ENCODE measurements at regions not wholly inside any gene's neighbourhood (a gene's known extent, or its start where the extent isn't known, plus 50 kb on each side); places are given as distances from the start of the nearest gene placed in this dataset.

DNA sequence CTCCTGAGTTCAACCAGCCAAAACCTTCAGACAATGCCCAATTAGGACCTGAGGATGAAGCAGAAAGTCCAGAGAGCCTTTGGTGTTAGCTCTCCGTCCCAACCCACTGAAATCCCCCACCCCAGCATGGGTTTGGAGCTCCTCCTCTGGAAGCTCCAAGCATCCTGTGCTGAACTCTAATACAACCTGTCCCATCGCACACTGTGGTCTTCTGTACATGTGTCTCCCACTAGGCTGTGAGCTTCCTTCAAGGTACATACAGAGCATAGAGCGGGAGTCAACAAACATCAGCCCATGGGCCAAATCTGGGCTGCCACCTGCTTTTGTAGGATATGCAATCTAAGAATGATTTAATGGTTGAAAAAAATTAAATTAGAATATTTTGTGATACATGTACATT is 166.5 kb downstream of the LSM5 start:
- peaks cover 6% of the 10 kb centered on the region for H3K27me3 ChIP-seq (ENCODE audit: control insufficient read depth, extremely low read depth, insufficient read depth, low read length)
- dilution Hi-C loops (cut with MboI; ENCODE audit: extremely low pct_ligation_motif_present, low sequenced_read_pairs): no loop called here

GRCh38 chr7:32319012-32319382 is 171.2 kb downstream of the LSM5 start:
- dilution Hi-C loops (cut with MboI; ENCODE audit: extremely low pct_ligation_motif_present, low sequenced_read_pairs): no loop called here
- no peak overlapping the region for H3K4me2 ChIP-seq (ENCODE audit: control insufficient read depth, extremely low read depth, insufficient read depth, low read depth, low read length)
- no peak overlapping the region for H2AFZ ChIP-seq (ENCODE audit: control insufficient read depth, low read length)
- no peak overlapping the region for H3K27ac ChIP-seq (ENCODE audit: control insufficient read depth, insufficient read depth, low read length)
- no peaks in the 10 kb centered on the region for H3K79me2 ChIP-seq (ENCODE audit: control insufficient read depth, insufficient read depth, low read length)
- no peaks in the 10 kb centered on the region for H3K9me3 ChIP-seq (ENCODE audit: control insufficient read depth, low read depth, low read length)
- no peaks in the 10 kb centered on the region for H4K20me1 ChIP-seq (ENCODE audit: control insufficient read depth, extremely low read depth, insufficient read depth, low read length)
- DNase-seq (ENCODE audit: low read depth, low spot score) (no peak), FAIRE-seq (no peak)
- H3K4me1 ChIP-seq (ENCODE audit: control insufficient read depth, extremely low read depth, insufficient read depth, low read length): no peaks in the 10 kb centered on the region
- H3K9me1 ChIP-seq (ENCODE audit: control insufficient read depth, extremely low read depth, insufficient read depth, low read length): no peaks in the 10 kb centered on the region
- no peak overlapping the region for H3K9ac ChIP-seq (ENCODE audit: control insufficient read depth, extremely low read depth, insufficient read depth, low read length)
- H3K36me3 ChIP-seq (ENCODE audit: control insufficient read depth in 2 of 2, extremely low read depth in 1 of 2, insufficient read depth in 2 of 2, low read length in 2 of 2): no peaks in the 10 kb centered on the region
- peaks cover 9% of the 10 kb centered on the region for H3K27me3 ChIP-seq (ENCODE audit: control insufficient read depth, extremely low read depth, insufficient read depth, low read length)
- TF ChIP-seq CTCF (optimal IDR thresholded peaks at IDR 0.05 in 1 of 3, IDR thresholded peaks at IDR 0.05 in 1 of 3, conservative IDR thresholded peaks at IDR 0.05 in 1 of 3; ENCODE audit: extremely low read depth in 1 of 3, insufficient read depth in 2 of 3, low read length in 3 of 3): no peak
- no peak for TF ChIP-seq EZH2 (IDR thresholded peaks at IDR 0.05; ENCODE audit: low read length)
- no peak overlapping the region for H3K4me3 ChIP-seq (ENCODE audit: control insufficient read depth in 2 of 3, extremely low read depth in 1 of 3, insufficient read depth in 2 of 3, low read depth in 1 of 3, low read length in 3 of 3)

More for the DNA sequence above, 166.5 kb downstream of the LSM5 start:
- no peaks in the 10 kb centered on the region for H3K79me2 ChIP-seq (ENCODE audit: control insufficient read depth, insufficient read depth, low read length)
- H3K27ac ChIP-seq (ENCODE audit: control insufficient read depth, insufficient read depth, low read length): no peak overlapping the region
- no peak for TF ChIP-seq CTCF (optimal IDR thresholded peaks at IDR 0.05 in 1 of 3, IDR thresholded peaks at IDR 0.05 in 1 of 3, conservative IDR thresholded peaks at IDR 0.05 in 1 of 3; ENCODE audit: extremely low read depth in 1 of 3, insufficient read depth in 2 of 3, low read length in 3 of 3)
- TF ChIP-seq EZH2 (IDR thresholded peaks at IDR 0.05; ENCODE audit: low read length): no peak
- no peak overlapping the region for H2AFZ ChIP-seq (ENCODE audit: control insufficient read depth, low read length)
- no peaks in the 10 kb centered on the region for H3K9me3 ChIP-seq (ENCODE audit: control insufficient read depth, low read depth, low read length)
- H3K4me1 ChIP-seq (ENCODE audit: control insufficient read depth, extremely low read depth, insufficient read depth, low read length): no peaks in the 10 kb centered on the region
- H4K20me1 ChIP-seq (ENCODE audit: control insufficient read depth, extremely low read depth, insufficient read depth, low read length): no peaks in the 10 kb centered on the region
- no peak overlapping the region for H3K4me3 ChIP-seq (ENCODE audit: control insufficient read depth in 2 of 3, extremely low read depth in 1 of 3, insufficient read depth in 2 of 3, low read depth in 1 of 3, low read length in 3 of 3)
- no peak overlapping the region for H3K4me2 ChIP-seq (ENCODE audit: control insufficient read depth, extremely low read depth, insufficient read depth, low read depth, low read length)
- FAIRE-seq (no peak), DNase-seq (ENCODE audit: low read depth, low spot score) (no peak)
- no peaks in the 10 kb centered on the region for H3K9me1 ChIP-seq (ENCODE audit: control insufficient read depth, extremely low read depth, insufficient read depth, low read length)
- H3K36me3 ChIP-seq (ENCODE audit: control insufficient read depth in 2 of 2, extremely low read depth in 1 of 2, insufficient read depth in 2 of 2, low read length in 2 of 2): no peaks in the 10 kb centered on the region
- H3K9ac ChIP-seq (ENCODE audit: control insufficient read depth, extremely low read depth, insufficient read depth, low read length): no peak overlapping the region
